ENCODE measurements at regions not wholly inside any gene's neighbourhood (a gene's known extent, or its start where the extent isn't known, plus 50 kb on each side); places are given as distances from the start of the nearest gene placed in this dataset.

DNA sequence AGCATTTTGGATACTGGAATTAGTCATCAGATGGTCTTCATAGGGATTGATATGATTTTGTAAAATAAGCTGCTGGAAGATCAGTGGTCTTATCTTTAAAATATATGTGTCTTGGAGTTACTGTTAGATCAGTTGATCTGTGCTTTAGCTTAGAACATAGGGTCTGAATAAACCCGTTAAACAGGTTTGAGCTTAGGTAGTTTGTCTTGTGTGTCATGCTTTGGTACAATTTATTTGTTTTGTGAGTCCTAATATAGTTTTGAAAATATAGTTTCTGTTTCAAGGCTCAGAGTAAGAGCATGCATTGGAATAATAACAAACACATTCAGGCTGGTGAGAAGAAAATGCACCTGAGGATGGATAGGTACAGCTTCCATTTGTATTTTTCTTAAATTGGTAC is 505.0 kb downstream of the SLC16A7 start:
- no peak for TF ChIP-seq CTCF (IDR thresholded peaks at IDR 0.05)
- TF ChIP-seq POLR2A (IDR thresholded peaks at IDR 0.05): no peak
